ENCODE measurements at regions not wholly inside any gene's neighbourhood (a gene's known extent, or its start where the extent isn't known, plus 50 kb on each side); places are given as distances from the start of the nearest gene placed in this dataset.

DNA sequence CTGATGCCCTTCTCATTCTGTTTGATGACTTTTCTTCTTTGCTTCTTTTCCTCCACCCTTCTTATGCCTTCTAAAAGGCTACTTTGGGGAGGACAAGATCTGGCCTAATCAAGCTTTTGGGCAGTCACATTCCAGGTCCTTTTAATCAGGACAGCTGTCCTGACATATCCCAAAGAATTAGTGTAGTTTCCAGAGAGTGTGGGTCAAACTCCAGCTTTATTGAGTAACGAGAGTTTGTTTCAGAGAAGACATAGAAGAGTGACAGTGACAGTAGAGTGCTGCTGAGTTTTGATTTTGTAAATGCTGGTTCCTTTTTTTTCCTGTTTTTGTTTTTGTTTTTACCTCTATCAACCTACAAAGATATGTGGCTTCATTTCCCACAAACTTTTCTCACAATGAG, 158.4 kb upstream of the SESN3 start:
- no peaks in the 10 kb centered on the region for H3K9me3 ChIP-seq (ENCODE audit: control insufficient read depth, low read depth, low read length)
- peak in 1 of 2 donors; percentile 9 for DNase-seq
- WGBS (ENCODE audit: insufficient coverage, low lambda C conversion rate): 40% methylated on average over 1 of the region's 1 CpG
- no peak overlapping the region for H3K4me3 ChIP-seq (ENCODE audit: low read length)
- peaks cover 21% of the 10 kb centered on the region for H3K4me1 ChIP-seq (ENCODE audit: control insufficient read depth, insufficient read depth, low read length)
- H3K27ac ChIP-seq (ENCODE audit: low read length): no peak overlapping the region
- H3K36me3 ChIP-seq (ENCODE audit: control insufficient read depth, insufficient read depth, low read length): no peaks in the 10 kb centered on the region
- H3K27me3 ChIP-seq (ENCODE audit: control insufficient read depth, insufficient read depth, low read length): no peaks in the 10 kb centered on the region

DNA sequence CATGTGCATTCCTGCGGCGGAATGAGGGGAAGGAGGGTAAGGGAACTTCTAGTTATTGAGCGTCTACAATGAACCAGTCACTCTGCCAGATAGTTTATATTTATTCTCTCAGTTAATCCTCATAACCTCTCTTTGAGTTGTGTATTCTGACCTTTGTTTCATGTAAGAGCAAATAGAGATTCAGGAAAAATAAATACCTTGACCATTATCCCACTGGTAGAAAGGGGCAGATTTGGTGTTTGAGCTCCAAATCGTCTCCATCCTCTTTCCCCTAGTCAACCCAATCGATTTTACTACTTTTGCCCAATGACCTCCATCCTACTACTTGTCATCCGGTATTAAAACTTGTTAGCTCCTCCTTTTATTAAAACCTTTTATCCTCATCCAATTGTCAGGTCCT, 157.1 kb upstream of the SESN3 start:
- no peaks in the 10 kb centered on the region for H3K9me3 ChIP-seq (ENCODE audit: control insufficient read depth, low read depth, low read length)
- H3K27ac ChIP-seq (ENCODE audit: low read length): peak overlapping the region; percentile 72
- WGBS (ENCODE audit: insufficient coverage, low lambda C conversion rate): 100% methylated on average over 1 of the region's 6 CpGs
- DNase-seq: no peak
- no peaks in the 10 kb centered on the region for H3K36me3 ChIP-seq (ENCODE audit: control insufficient read depth, insufficient read depth, low read length)
- no peak overlapping the region for H3K4me3 ChIP-seq (ENCODE audit: low read length)
- H3K4me1 ChIP-seq (ENCODE audit: control insufficient read depth, insufficient read depth, low read length): peaks cover 21% of the 10 kb centered on the region
- H3K27me3 ChIP-seq (ENCODE audit: control insufficient read depth, insufficient read depth, low read length): no peaks in the 10 kb centered on the region

DNA sequence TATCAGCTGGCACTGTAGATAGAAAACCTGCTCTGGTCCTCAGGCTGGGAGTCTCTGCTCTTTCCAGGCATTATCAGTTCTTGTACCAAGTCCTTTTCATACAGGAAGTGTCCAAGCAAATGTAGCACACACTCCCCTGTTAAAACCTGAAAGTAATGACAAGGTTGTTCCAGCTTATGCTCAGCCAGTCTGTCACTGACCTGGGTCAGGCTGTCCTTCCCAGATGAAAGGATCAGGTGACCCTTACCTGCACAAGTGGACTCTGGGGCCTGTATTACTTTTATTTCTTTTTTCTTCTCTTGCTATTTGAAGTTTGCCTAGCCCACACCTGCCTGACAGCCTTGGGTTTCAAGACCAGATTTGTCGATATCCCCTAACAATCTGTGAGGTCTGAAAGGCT, 156.3 kb upstream of the SESN3 start:
- peak; percentile 43 to 74 for DNase-seq
- no peak overlapping the region for H3K4me3 ChIP-seq (ENCODE audit: low read length)
- no peaks in the 10 kb centered on the region for H3K36me3 ChIP-seq (ENCODE audit: control insufficient read depth, insufficient read depth, low read length)
- peak overlapping the region; percentile 72 for H3K27ac ChIP-seq (ENCODE audit: low read length)
- H3K27me3 ChIP-seq (ENCODE audit: control insufficient read depth, insufficient read depth, low read length): no peaks in the 10 kb centered on the region
- peaks cover 21% of the 10 kb centered on the region for H3K4me1 ChIP-seq (ENCODE audit: control insufficient read depth, insufficient read depth, low read length)
- 20% methylated on average over 1 of the region's 1 CpG for WGBS (ENCODE audit: insufficient coverage, low lambda C conversion rate)
- no peaks in the 10 kb centered on the region for H3K9me3 ChIP-seq (ENCODE audit: control insufficient read depth, low read depth, low read length)

DNA sequence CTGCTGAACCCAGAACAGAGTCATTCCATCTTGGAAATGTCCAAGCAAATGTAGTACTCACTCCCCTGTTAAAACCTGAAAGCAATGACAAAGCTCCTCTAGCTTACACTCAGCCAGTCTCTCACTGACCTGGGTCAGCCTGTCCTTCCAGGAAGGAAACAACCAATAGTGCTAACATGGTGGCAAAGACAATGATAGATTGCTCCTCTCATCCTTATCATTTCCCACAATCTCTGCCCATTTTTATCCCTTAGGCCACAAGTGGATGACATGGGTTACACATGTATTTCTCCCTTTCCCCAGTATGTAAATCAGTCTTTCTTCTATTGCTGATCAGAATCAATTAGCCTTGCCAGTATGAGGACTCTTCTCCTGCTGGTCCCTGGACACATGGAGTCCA, 154.6 kb upstream of the SESN3 start:
- Histone ChIP-seq H3K4me3 (ENCODE audit: low read length) (no peak overlapping the region), H3K4me1 (ENCODE audit: control insufficient read depth, insufficient read depth, low read length) (peaks cover 21% of the 10 kb centered on the region), H3K9me3 (ENCODE audit: control insufficient read depth, low read depth, low read length) (no peaks in the 10 kb centered on the region), H3K27ac (ENCODE audit: low read length) (no peak overlapping the region), H3K27me3 (ENCODE audit: control insufficient read depth, insufficient read depth, low read length) (no peaks in the 10 kb centered on the region), H3K36me3 (ENCODE audit: control insufficient read depth, insufficient read depth, low read length) (no peaks in the 10 kb centered on the region)
- DNase-seq: no peak

DNA sequence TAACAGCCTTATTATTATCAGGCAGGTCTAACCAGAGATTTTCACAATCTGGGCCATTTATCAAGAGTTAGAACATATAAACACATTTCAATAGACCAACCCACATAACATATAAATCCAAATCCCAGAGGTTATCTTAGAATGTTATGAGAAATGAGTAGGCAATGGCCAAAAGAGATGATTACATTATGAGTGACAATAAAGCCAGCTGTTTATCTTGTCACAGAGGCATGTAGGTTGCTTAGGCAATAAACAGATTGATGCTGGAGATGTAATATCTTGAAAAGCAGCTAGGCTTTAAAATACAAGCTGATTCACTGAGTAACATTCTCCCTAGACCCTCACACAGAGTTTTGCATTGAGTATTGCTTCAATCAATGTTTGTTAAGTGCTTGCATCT, 148.5 kb upstream of the SESN3 start:
- H3K27me3 ChIP-seq (ENCODE audit: control insufficient read depth, insufficient read depth, low read length): no peaks in the 10 kb centered on the region
- no peaks in the 10 kb centered on the region for H3K9me3 ChIP-seq (ENCODE audit: control insufficient read depth, low read depth, low read length)
- no peak overlapping the region for H3K27ac ChIP-seq (ENCODE audit: low read length)
- no peak overlapping the region for H3K4me3 ChIP-seq (ENCODE audit: low read length)
- H3K4me1 ChIP-seq (ENCODE audit: control insufficient read depth, insufficient read depth, low read length): no peaks in the 10 kb centered on the region
- DNase-seq: no peak
- H3K36me3 ChIP-seq (ENCODE audit: control insufficient read depth, insufficient read depth, low read length): no peaks in the 10 kb centered on the region

DNA sequence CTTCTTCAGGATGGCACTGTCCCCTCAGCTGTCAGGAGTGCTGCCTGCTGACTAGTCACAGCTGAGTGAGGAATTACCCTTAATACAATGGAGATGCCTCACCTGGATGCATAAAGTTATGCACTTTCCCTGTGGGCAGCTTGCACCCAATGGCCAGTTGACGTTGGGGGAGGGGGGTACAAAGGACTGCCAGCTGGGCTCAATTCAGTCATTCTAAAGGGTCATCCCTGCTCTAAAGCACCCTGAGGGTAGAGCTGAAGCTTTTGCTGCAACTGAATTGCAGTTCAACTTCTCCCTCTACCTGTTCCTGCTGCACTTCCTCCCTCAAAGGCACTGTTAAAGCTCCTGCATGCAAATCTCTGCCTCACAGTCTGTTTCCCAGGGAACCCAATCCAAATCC, 147.8 kb upstream of the SESN3 start:
- H3K27ac ChIP-seq (ENCODE audit: low read length): no peak overlapping the region
- no peaks in the 10 kb centered on the region for H3K9me3 ChIP-seq (ENCODE audit: control insufficient read depth, low read depth, low read length)
- no peak for DNase-seq
- no peaks in the 10 kb centered on the region for H3K27me3 ChIP-seq (ENCODE audit: control insufficient read depth, insufficient read depth, low read length)
- H3K4me3 ChIP-seq (ENCODE audit: low read length): no peak overlapping the region
- WGBS (ENCODE audit: insufficient coverage, low lambda C conversion rate): no CpG with 5 or more reads among the region's 1 CpG
- H3K4me1 ChIP-seq (ENCODE audit: control insufficient read depth, insufficient read depth, low read length): no peaks in the 10 kb centered on the region
- H3K36me3 ChIP-seq (ENCODE audit: control insufficient read depth, insufficient read depth, low read length): no peaks in the 10 kb centered on the region

DNA sequence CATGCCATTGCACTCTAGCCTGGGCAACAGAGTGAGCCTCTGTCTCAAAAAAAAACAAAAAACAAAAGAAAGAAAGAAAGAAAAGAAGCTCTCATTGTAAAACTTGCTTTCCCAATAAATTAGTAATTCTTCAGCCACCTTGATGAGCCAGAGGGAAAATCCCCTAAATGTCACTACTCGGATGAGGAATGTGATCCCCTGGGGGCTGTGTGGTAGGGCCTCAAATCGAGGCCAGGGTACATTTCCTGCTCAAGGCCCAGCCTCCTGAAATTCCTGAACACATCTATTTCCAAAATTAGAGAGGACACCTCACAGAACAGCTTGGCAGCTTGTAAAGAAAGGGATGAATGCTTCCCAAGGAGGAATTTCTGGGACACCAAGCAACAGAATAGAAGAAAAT, 147.1 kb upstream of the SESN3 start:
- Histone ChIP-seq H3K36me3 (ENCODE audit: control insufficient read depth, insufficient read depth, low read length) (no peaks in the 10 kb centered on the region), H3K4me1 (ENCODE audit: control insufficient read depth, insufficient read depth, low read length) (no peaks in the 10 kb centered on the region), H3K27me3 (ENCODE audit: control insufficient read depth, insufficient read depth, low read length) (no peaks in the 10 kb centered on the region), H3K4me3 (ENCODE audit: low read length) (no peak overlapping the region), H3K9me3 (ENCODE audit: control insufficient read depth, low read depth, low read length) (no peaks in the 10 kb centered on the region), H3K27ac (ENCODE audit: low read length) (no peak overlapping the region)
- WGBS (ENCODE audit: insufficient coverage, low lambda C conversion rate): no CpG with 5 or more reads among the region's 2 CpGs
- DNase-seq: no peak

DNA sequence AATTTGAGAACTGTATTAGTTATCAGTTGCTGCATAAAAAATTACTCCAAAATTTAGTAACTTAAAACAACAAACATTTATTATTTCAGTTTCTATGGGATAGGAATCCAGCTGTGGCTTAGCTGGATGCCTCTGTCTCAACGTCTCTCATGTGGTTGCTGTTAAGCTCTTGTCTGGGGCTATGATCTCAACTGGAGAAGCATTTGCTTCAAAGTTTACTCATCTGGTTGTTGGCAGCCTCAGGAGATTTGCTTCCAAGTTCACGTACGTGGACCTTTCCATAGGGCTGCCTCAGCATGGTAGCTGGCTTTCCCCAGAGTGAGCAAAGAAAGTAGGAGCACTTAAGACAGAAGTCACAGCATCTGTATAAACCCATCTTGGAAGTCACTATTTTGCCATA, 144.9 kb upstream of the SESN3 start:
- no peaks in the 10 kb centered on the region for H3K27me3 ChIP-seq (ENCODE audit: control insufficient read depth, insufficient read depth, low read length)
- H3K4me3 ChIP-seq (ENCODE audit: low read length): no peak overlapping the region
- no peak overlapping the region for H3K27ac ChIP-seq (ENCODE audit: low read length)
- WGBS (ENCODE audit: insufficient coverage, low lambda C conversion rate): no CpG with 5 or more reads among the region's 3 CpGs
- H3K9me3 ChIP-seq (ENCODE audit: control insufficient read depth, low read depth, low read length): no peaks in the 10 kb centered on the region
- DNase-seq: no peak
- no peaks in the 10 kb centered on the region for H3K36me3 ChIP-seq (ENCODE audit: control insufficient read depth, insufficient read depth, low read length)
- no peaks in the 10 kb centered on the region for H3K4me1 ChIP-seq (ENCODE audit: control insufficient read depth, insufficient read depth, low read length)

DNA sequence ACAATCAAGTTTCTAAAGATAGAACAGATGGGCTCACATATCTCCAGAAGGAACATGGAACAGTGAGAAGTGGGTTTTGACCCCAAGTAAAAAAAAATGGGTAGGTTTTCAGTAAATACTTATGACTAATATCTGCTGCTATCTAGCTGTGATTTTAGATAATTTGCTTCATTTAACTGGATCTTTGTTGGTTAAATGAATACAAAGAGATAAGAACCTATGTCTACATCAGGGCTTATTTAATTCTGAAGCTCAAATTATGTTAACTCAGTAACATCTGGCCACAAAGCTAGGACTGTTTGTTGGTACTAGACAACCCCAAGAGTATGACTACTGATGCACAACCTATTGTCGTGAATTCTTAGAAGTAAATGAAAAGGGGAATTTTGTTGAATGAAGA, 144.4 kb upstream of the SESN3 start:
- no peak for DNase-seq
- Histone ChIP-seq H3K9me3 (ENCODE audit: control insufficient read depth, low read depth, low read length) (no peaks in the 10 kb centered on the region), H3K27ac (ENCODE audit: low read length) (no peak overlapping the region), H3K4me3 (ENCODE audit: low read length) (no peak overlapping the region), H3K4me1 (ENCODE audit: control insufficient read depth, insufficient read depth, low read length) (no peaks in the 10 kb centered on the region), H3K36me3 (ENCODE audit: control insufficient read depth, insufficient read depth, low read length) (no peaks in the 10 kb centered on the region), H3K27me3 (ENCODE audit: control insufficient read depth, insufficient read depth, low read length) (no peaks in the 10 kb centered on the region)
- 100% methylated on average over 1 of the region's 1 CpG for WGBS (ENCODE audit: insufficient coverage, low lambda C conversion rate)

DNA sequence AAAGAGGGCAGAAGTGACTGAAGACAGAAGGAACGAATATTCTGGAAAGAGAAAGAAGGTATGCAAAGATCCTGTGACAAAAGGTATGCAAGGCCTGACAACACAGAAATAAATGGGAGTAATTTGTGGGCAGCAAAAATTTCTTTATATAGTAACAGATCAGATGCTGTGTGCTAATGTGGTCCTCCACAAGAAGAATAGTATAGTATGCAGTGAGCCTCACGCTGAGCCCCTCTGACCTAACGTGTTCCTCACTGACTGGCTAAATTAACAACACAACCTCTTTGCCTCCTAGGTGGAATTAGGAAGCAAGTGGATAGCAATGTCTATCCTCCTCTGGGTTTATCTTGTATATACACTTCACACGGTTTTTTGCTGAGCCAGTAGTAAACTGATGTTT, 143.1 kb upstream of the SESN3 start:
- H3K27ac ChIP-seq (ENCODE audit: low read length): no peak overlapping the region
- H3K27me3 ChIP-seq (ENCODE audit: control insufficient read depth, insufficient read depth, low read length): no peaks in the 10 kb centered on the region
- no peak overlapping the region for H3K4me3 ChIP-seq (ENCODE audit: low read length)
- no peaks in the 10 kb centered on the region for H3K36me3 ChIP-seq (ENCODE audit: control insufficient read depth, insufficient read depth, low read length)
- H3K9me3 ChIP-seq (ENCODE audit: control insufficient read depth, low read depth, low read length): no peaks in the 10 kb centered on the region
- 56% methylated on average over 1 of the region's 4 CpGs for whole genome bisulfite sequencing (ENCODE audit: insufficient coverage, low lambda C conversion rate)
- no peaks in the 10 kb centered on the region for H3K4me1 ChIP-seq (ENCODE audit: control insufficient read depth, insufficient read depth, low read length)
- DNase-seq: no peak

DNA sequence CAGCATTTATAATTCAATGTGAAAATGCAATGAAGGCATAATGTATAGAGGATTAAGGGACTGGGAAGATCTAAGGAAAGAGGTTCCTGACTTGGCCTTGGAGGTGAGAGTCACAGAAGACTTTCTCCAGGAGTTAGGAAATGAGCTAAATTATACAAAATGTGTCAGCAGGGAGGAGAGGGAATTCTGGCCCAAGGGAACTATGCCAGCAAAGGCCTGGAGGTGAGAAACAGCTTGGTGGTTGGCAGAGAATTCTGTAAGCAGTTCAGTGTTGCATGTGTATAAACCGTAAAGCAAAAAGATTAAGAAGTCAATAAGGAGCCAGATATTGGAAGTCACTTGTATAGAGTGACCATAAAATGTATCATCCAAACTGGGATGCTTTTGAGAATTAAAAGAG, 142.2 kb upstream of the SESN3 start:
- H3K27me3 ChIP-seq (ENCODE audit: control insufficient read depth, insufficient read depth, low read length): no peaks in the 10 kb centered on the region
- no peak overlapping the region for H3K4me3 ChIP-seq (ENCODE audit: low read length)
- no peaks in the 10 kb centered on the region for H3K9me3 ChIP-seq (ENCODE audit: control insufficient read depth, low read depth, low read length)
- no peaks in the 10 kb centered on the region for H3K4me1 ChIP-seq (ENCODE audit: control insufficient read depth, insufficient read depth, low read length)
- no CpG with 5 or more reads among the region's 1 CpG for WGBS (ENCODE audit: insufficient coverage, low lambda C conversion rate)
- H3K27ac ChIP-seq (ENCODE audit: low read length): no peak overlapping the region
- no peak for DNase-seq
- no peaks in the 10 kb centered on the region for H3K36me3 ChIP-seq (ENCODE audit: control insufficient read depth, insufficient read depth, low read length)

Measured in large intestine (tissue), 3 donors.